Cardiac fibroblast (primary cell): ENCODE measurements at regions not wholly inside any gene's neighbourhood (a gene's known extent, or its start where the extent isn't known, plus 50 kb on each side); places are given as distances from the start of the nearest gene placed in this dataset.
A peak's percentile ranks its signal among the peaks of the same experiment; 100 is the strongest.

Experiments
- DNase-seq, 2 donors: peaks; one replicate each; pipeline versions ENCODE4 v3.0.0 to v3.0.0-alpha.2; 2010; ENCODE audit warnings: low read depth in 2 of 2
- H3K4me3 ChIP-seq, 2 donors: replicated peaks in 1 of 2; 1 replicate in 1 of 2; 2 replicates in 1 of 2; pipeline ENCODE4 v1.5.1; 2011; ENCODE audit warnings: low read depth in 2 of 2, low read length in 2 of 2, mild to moderate bottlenecking in 2 of 2, moderate library complexity in 1 of 2
- CTCF ChIP-seq: IDR thresholded peaks from one replicate; pipeline ENCODE4 v1.5.1; 2011; ENCODE audit warnings: low read depth, mild to moderate bottlenecking, low read length, inconsistent platforms

- DNase-seq: peak in 1 of 2 donors; percentile 76
Observed at GRCh38 chr2:160742667-160743066, 249.1 kb upstream of the RBMS1 start.

DNA sequence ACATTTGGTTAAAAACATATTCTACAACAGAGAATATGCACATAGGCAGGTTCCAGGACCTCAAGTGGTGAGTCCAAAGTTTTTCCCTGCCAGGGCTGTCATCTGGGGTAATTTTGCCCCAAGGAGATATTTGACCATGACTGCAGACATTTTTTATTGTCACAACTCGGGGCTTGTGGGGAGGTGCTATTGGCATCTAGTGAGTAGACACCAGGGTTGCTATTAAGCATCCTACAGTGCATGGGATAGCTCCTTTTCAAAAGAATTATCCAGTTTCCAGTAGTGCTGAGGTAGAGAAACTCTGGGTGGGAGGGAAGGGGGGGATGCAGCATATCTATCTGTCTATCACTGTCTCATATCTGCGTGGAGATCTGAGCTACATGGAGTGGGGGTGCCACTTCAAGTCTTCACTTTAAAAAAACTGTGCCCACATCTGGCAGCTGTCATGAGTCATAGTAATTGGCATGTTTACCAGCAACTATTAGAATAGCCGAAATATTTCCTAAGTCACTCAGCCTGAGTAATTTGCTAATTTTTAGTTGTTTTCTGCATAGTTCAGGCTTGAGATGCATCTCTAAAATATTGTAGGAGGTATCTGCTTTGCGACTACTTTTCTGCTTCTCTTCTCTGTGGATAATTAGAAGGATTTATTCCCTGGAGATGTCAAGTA lies 254.0 kb upstream of the RBMS1 start:
- TF ChIP-seq CTCF: no peak
- peak; percentile 63 to 85 for DNase-seq
- H3K4me3 ChIP-seq: no peak overlapping the region

More at GRCh38 chr2:160742667-160743066, 249.1 kb upstream of the RBMS1 start:
- TF ChIP-seq CTCF: no peak
- no peak overlapping the region for H3K4me3 ChIP-seq

DNA sequence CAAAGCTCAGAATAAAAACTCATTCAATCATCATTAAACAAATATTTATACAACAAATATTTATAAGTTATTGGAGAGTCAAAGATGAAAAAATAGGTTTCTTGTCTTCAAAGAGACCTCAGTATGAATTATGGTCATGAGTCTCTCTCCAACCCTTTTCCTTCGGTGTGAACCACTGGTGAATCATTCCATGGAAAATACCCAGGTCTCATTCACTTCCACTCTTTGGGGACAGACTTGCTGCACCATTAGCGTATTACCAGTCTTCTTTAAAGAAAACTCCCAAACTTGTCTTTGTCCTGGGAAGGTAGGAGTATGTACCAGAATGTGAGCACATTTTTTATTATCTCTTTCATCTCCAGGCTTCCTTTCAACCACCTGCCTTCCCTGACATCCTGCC lies 257.4 kb upstream of the RBMS1 start:
- TF ChIP-seq CTCF: no peak
- peak in 1 of 2 donors; percentile 68 for DNase-seq
- H3K4me3 ChIP-seq: no peak overlapping the region

DNA sequence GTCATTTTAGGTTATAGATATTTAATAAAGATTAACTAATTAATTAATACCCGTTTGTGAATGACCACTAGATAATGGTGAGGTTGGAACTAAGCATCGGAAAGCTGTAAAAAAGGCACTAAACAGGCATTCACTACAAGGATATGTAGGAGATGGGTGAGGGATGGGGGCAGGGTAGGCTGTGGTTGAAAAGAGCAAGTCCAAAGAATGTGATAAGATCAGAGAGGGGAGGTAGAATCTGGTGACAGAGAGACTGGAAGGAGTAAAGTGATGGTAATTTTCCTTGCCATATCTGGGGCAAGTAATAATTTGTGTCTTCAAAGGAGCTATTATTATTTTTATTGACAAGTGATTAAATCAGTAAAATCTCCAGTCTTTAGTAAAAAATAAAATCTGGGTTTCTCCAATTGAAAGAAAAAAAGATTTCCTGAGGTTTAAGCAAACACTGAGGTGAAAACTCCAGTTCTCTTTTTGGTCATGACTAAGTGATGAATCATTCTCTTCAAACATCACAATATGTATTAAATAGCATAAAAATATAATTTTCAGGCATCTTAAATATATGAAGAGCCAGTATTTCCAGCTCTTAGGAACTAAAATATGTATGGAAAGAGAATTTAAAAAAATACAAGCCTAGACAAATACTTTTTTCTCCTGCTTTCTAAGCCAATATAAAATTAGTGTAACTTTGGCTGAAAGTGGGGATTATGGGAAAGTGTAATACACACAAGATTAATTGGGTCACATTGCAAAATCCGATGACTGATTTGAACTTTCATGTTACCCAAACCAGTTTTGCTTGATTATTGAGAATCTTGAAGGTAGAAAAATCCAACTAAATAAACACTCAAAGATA lies 259.1 kb upstream of the RBMS1 start:
- H3K4me3 ChIP-seq: no peak overlapping the region
- peak; percentile 37 to 74 for DNase-seq
- no peak for TF ChIP-seq CTCF

- TF ChIP-seq CTCF: no peak
- H3K4me3 ChIP-seq: no peak overlapping the region
- no peak for DNase-seq
Observed at GRCh38 chr2:160753331-160753654, 259.7 kb upstream of the RBMS1 start.

GRCh38 chr2:160753960-160754359 lies 260.4 kb upstream of the RBMS1 start:
- TF ChIP-seq CTCF: no peak
- DNase-seq: no peak
- no peak overlapping the region for H3K4me3 ChIP-seq
